H1 (cell line): ENCODE measurements at regions not wholly inside any gene's neighbourhood (a gene's known extent, or its start where the extent isn't known, plus 50 kb on each side); places are given as distances from the start of the nearest gene placed in this dataset.

Experiments used
- CTCF ChIA-PET: fragments of 300-600 bp; sonication (Branson Sonifier 250); formaldehyde crosslinking; loops from one replicate; lab custom pipeline; 2021; ENCODE audit not compliant: partially characterized antibody; lab: Charles Lee
- POLR2A ChIA-PET: fragments of 300-600 bp; sonication (Branson Sonifier 250); formaldehyde crosslinking; loops from one replicate; lab custom pipeline; 2021; ENCODE audit warnings: inconsistent platforms; ENCODE audit not compliant: partially characterized antibody; lab: Charles Lee
- DNase-seq, 2 experiments: peaks; one replicate each; pipeline versions ENCODE4 v3.0.0 to v3.0.0-alpha.2; 2010 to 2022; ENCODE audit warnings: low spot score in 2 of 2, low read depth in 1 of 2, mixed read lengths in 1 of 2
- FAIRE-seq: peaks from 2 replicates; lab custom pipeline; 2011; peaks lifted over from hg19 to GRCh38; lab: Jason Lieb, UNC
- H2AFZ ChIP-seq: 2 replicates; pipeline ENCODE4 v1.8.1; 2012; ENCODE audit warnings: low read length, inconsistent platforms
- H2AK5ac ChIP-seq: 2 replicates; pipeline ENCODE4 v1.6.1; 2013; ENCODE audit warnings: low read depth, low read length
- H2BK120ac ChIP-seq: replicated peaks from 2 replicates; pipeline ENCODE3; 2013; ENCODE audit warnings: low read depth, low read length, inconsistent platforms
- H2BK12ac ChIP-seq: 2 replicates; pipeline ENCODE4 v1.6.1; 2013; ENCODE audit warnings: low read depth, low read length
- H2BK15ac ChIP-seq: 2 replicates; pipeline ENCODE4 v1.6.1; 2013; ENCODE audit warnings: low read length
- H2BK20ac ChIP-seq: 2 replicates; pipeline ENCODE4 v1.6.1; 2013; ENCODE audit warnings: low read length
- H2BK5ac ChIP-seq: 2 replicates; pipeline ENCODE4 v1.6.1; 2013; ENCODE audit warnings: low read depth, low read length
- H3K14ac ChIP-seq: 2 replicates; pipeline ENCODE4 v1.6.1; 2013; ENCODE audit warnings: inconsistent platforms; ENCODE audit not compliant: insufficient read length
- H3K18ac ChIP-seq: 2 replicates; pipeline ENCODE4 v1.6.1; 2013; ENCODE audit warnings: low read length; ENCODE audit errors: extremely low read depth
- H3K23ac ChIP-seq: 2 replicates; pipeline ENCODE4 v1.6.1; 2013; ENCODE audit warnings: inconsistent platforms; ENCODE audit not compliant: insufficient read length
- H3K23me2 ChIP-seq: 2 replicates; pipeline ENCODE4 v1.6.1; 2013; ENCODE audit warnings: low read depth, low read length
- H3K27ac ChIP-seq: 2 replicates; pipeline ENCODE4 v1.6.1; 2011; ENCODE audit warnings: low read depth, low read length, inconsistent platforms
- H3K27me3 ChIP-seq, 4 experiments: replicated peaks in 1 of 4; 1 replicate in 1 of 4; 2 replicates in 3 of 4; pipeline versions ENCODE4 v1.6.1 to v1.8.1; 2011 to 2013; ENCODE audit warnings: low read length in 3 of 4, mild to moderate bottlenecking in 3 of 4, inconsistent platforms in 2 of 4, mixed read lengths in 2 of 4, moderate library complexity in 1 of 4; ENCODE audit not compliant: control insufficient read depth in 3 of 4, insufficient read depth in 3 of 4; ENCODE audit errors: extremely low read depth in 1 of 4
- H3K36me3 ChIP-seq, 4 experiments: 2 replicates each; pipeline versions ENCODE4 v1.6.1 to v1.8.1; 2011 to 2013; ENCODE audit warnings: mild to moderate bottlenecking in 4 of 4, low read length in 3 of 4, moderate library complexity in 2 of 4, control low read depth in 1 of 4, inconsistent platforms in 1 of 4; ENCODE audit not compliant: insufficient read depth in 4 of 4, control insufficient read depth in 2 of 4
- H3K4ac ChIP-seq: replicated peaks from 2 replicates; pipeline ENCODE3; 2013; ENCODE audit warnings: low read length, low read depth, mixed read lengths, inconsistent platforms; ENCODE audit not compliant: insufficient read length
- H3K4me1 ChIP-seq, 4 experiments: replicated peaks in 1 of 4; 1 replicate in 1 of 4; 2 replicates in 3 of 4; pipeline versions ENCODE4 v1.6.1 to v1.8.1; 2011 to 2013; ENCODE audit warnings: low read length in 3 of 4, inconsistent platforms in 2 of 4, mixed read lengths in 1 of 4; ENCODE audit not compliant: insufficient read depth in 4 of 4, control insufficient read depth in 3 of 4
- H3K4me2 ChIP-seq, 2 experiments: 2 replicates each; pipeline versions ENCODE4 v1.6.1 to v1.8.1; 2011 to 2013; ENCODE audit warnings: low read depth in 2 of 2, low read length in 2 of 2, control low read depth in 1 of 2, inconsistent platforms in 1 of 2, mild to moderate bottlenecking in 1 of 2; ENCODE audit not compliant: insufficient read depth in 1 of 2
- H3K4me3 ChIP-seq, 4 experiments: fragments of 200-600, 300-600 bp in 1 of 4; sonication (generic), shearing (Covaris generic), sonication (Bioruptor Twin) in 1 of 4; 2 replicates each; pipeline versions ENCODE4 v1.5.1 to v1.8.1; 2011 to 2016; ENCODE audit warnings: low read length in 4 of 4, low read depth in 3 of 4, control low read depth in 2 of 4, inconsistent platforms in 2 of 4, mild to moderate bottlenecking in 2 of 4, mixed read lengths in 1 of 4, moderate library complexity in 1 of 4; ENCODE audit not compliant: insufficient read depth in 2 of 4; ENCODE audit errors: extremely low read depth in 1 of 4
- H3K56ac ChIP-seq: replicated peaks from 2 replicates; pipeline ENCODE3; 2013; ENCODE audit warnings: low read depth, mild to moderate bottlenecking, mixed read lengths, low read length, inconsistent platforms; ENCODE audit not compliant: insufficient read length
- H3K79me1 ChIP-seq: 2 replicates; pipeline ENCODE4 v1.6.1; 2013; ENCODE audit warnings: low read depth, low read length, control low read depth
- H3K79me2 ChIP-seq, 2 experiments: 2 replicates each; pipeline versions ENCODE4 v1.6.1 to v1.8.1; 2012 to 2013; ENCODE audit warnings: low read length in 2 of 2, mild to moderate bottlenecking in 2 of 2, inconsistent platforms in 1 of 2; ENCODE audit not compliant: insufficient read depth in 2 of 2, control insufficient read depth in 1 of 2
- H3K9ac ChIP-seq, 4 experiments: replicated peaks in 1 of 4; 1 replicate in 1 of 4; 2 replicates in 3 of 4; pipeline versions ENCODE4 v1.6.1 to v1.8.1; 2011 to 2013; ENCODE audit warnings: low read depth in 3 of 4, low read length in 3 of 4, control low read depth in 2 of 4, mild to moderate bottlenecking in 2 of 4, moderate library complexity in 2 of 4, inconsistent platforms in 1 of 4; ENCODE audit errors: extremely low read depth in 1 of 4
- H3K9me3 ChIP-seq, 2 experiments: 2 replicates each; pipeline versions ENCODE4 v1.6.1 to v1.8.1; 2012 to 2013; ENCODE audit warnings: mild to moderate bottlenecking in 2 of 2, moderate library complexity in 2 of 2, control low read depth in 1 of 2, inconsistent platforms in 1 of 2, low read depth in 1 of 2, low read length in 1 of 2, mixed read lengths in 1 of 2; ENCODE audit not compliant: insufficient read depth in 2 of 2
- H4K20me1 ChIP-seq, 2 experiments: replicated peaks in 1 of 2; 2 replicates each; pipeline versions ENCODE3 to v1.8.1; 2011 to 2013; ENCODE audit warnings: inconsistent platforms in 2 of 2, low read length in 2 of 2, mild to moderate bottlenecking in 1 of 2; ENCODE audit not compliant: insufficient read depth in 2 of 2, control insufficient read depth in 1 of 2
- H4K5ac ChIP-seq: 2 replicates; pipeline ENCODE4 v1.6.1; 2013; ENCODE audit warnings: low read length, low read depth, mixed read lengths, inconsistent platforms; ENCODE audit not compliant: insufficient read length
- H4K8ac ChIP-seq: 2 replicates; pipeline ENCODE4 v1.8.0; 2013; ENCODE audit warnings: mild to moderate bottlenecking, moderate library complexity, low read length, inconsistent platforms; ENCODE audit not compliant: insufficient read depth; ENCODE audit errors: extremely low read depth
- H4K91ac ChIP-seq: replicated peaks from 2 replicates; pipeline ENCODE3; 2013; ENCODE audit warnings: low read length, mixed read lengths, inconsistent platforms; ENCODE audit not compliant: insufficient read length
- BCL11A ChIP-seq, 2 experiments: IDR thresholded peaks; one replicate each; pipeline ENCODE4 v1.6.1; 2011; ENCODE audit warnings: low read depth in 2 of 2, low read length in 2 of 2, mild to moderate bottlenecking in 2 of 2
- FOSL1 ChIP-seq: IDR thresholded peaks from 2 replicates; pipeline ENCODE4 v1.6.1; 2011; ENCODE audit warnings: mild to moderate bottlenecking, low read depth, low read length, moderate library complexity; ENCODE audit not compliant: insufficient read depth
- GABPA ChIP-seq: IDR thresholded peaks from 2 replicates; pipeline ENCODE4 v1.6.1; 2011; ENCODE audit warnings: mild to moderate bottlenecking, low read length, moderate library complexity, borderline replicate concordance; ENCODE audit not compliant: insufficient read depth
- JUND ChIP-seq: IDR thresholded peaks from 2 replicates; pipeline ENCODE4 v1.6.1; 2011; ENCODE audit warnings: mild to moderate bottlenecking, improper control_type of control experiment, low read length
- NANOG ChIP-seq: IDR thresholded peaks from 2 replicates; pipeline ENCODE4 v1.6.1; 2011; ENCODE audit warnings: low read length, low read depth, mild to moderate bottlenecking, inconsistent platforms; ENCODE audit not compliant: insufficient read depth, poor library complexity, severe bottlenecking
- PHF8 ChIP-seq: fragments of 200-600 bp; sonication (generic); conservative IDR thresholded peaks from 2 replicates; pipeline ENCODE4 v1.7.1; 2012; ENCODE audit warnings: low read depth, mild to moderate bottlenecking, inconsistent platforms, low read length, moderate library complexity
- POU5F1 ChIP-seq: IDR thresholded peaks from 2 replicates; pipeline ENCODE4 v1.6.1; 2011; ENCODE audit warnings: low read depth, mild to moderate bottlenecking, low read length, moderate library complexity
- RAD21 ChIP-seq, 2 experiments: IDR thresholded peaks in 1 of 2; conservative IDR thresholded peaks in 1 of 2; 2 replicates each; pipeline ENCODE4 v1.6.1; 2011; ENCODE audit warnings: low read depth in 2 of 2, low read length in 2 of 2, improper control_type of control experiment in 1 of 2, inconsistent platforms in 1 of 2, mild to moderate bottlenecking in 1 of 2, moderate library complexity in 1 of 2
- SIRT6 ChIP-seq: IDR thresholded peaks from one replicate; pipeline ENCODE4 v1.7.1; 2012; ENCODE audit warnings: low read length, inconsistent platforms
- WGBS, 2 experiments: shearing (Covaris generic) in 1 of 2; methylation state at CpG; one replicate each; pipeline versions ENCODE4 v1.1.6 to v1.1.7; 2013 to 2015; ENCODE audit warnings: low lambda C conversion rate in 2 of 2, mixed read lengths in 2 of 2, inconsistent platforms in 1 of 2, low coverage in 1 of 2, missing lambda C conversion rate in 1 of 2; ENCODE audit not compliant: insufficient replicate concordance in 2 of 2, insufficient coverage in 1 of 2, insufficient read length in 1 of 2; ENCODE audit errors: extremely low coverage in 1 of 2, missing lambda C conversion rate in 1 of 2; 5-methylcytosine and 5-hydroxymethylcytosine counted together

DNA sequence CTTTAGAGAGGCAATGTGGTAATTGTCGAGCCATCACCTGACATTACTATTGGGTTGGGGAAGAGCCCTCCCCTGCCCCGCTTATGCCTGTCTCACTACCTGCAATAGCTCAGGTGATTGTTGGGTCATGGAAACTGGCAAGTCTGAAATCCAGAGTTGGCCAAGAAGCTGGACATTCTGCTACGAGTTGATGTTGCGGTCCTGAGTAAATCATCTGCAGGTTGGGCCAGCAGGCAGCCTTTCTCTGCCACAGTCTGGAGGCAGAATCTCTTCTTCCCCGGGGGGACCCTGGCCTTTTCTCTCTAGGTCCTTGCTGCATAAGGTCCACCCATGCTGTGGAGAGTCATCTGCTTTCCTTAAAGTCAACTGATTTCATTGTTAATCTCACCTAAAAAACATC, 142.4 kb downstream of the THBS2 start:
- Histone ChIP-seq H4K5ac (no peak overlapping the region), H3K36me3 (no peaks in the 10 kb centered on the region), H3K4me2 (no peak overlapping the region), H3K9ac (no peak overlapping the region), H3K4me1 (peaks cover 0 to 16% (median 4%) of the 10 kb centered on the region in 4 experiments; a peak in 3 of 7 replicates), H3K56ac (no peak overlapping the region), H3K4ac (no peak overlapping the region), H3K27ac (no peak overlapping the region), H3K27me3 (no peaks in the 10 kb centered on the region; a peak in 1 of 7 replicates), H2AFZ (no peak overlapping the region), H3K14ac (no peak overlapping the region), H2BK5ac (no peak overlapping the region), H2BK120ac (no peak overlapping the region), H3K79me1 (no peaks in the 10 kb centered on the region), H2AK5ac (no peak overlapping the region), H3K23me2 (no peaks in the 10 kb centered on the region), H4K91ac (no peak overlapping the region), H3K23ac (no peak overlapping the region), H3K9me3 (peaks cover 12 to 16% of the 10 kb centered on the region in 2 experiments; a peak in 3 of 4 replicates), H3K4me3 (no peak overlapping the region), H2BK20ac (no peak overlapping the region), H3K18ac (no peak overlapping the region), H3K79me2 (no peaks in the 10 kb centered on the region), H4K8ac (no peak overlapping the region), H2BK12ac (no peak overlapping the region), H4K20me1 (no peaks in the 10 kb centered on the region), H2BK15ac (no peak overlapping the region)
- POLR2A ChIA-PET: no interaction called here
- DNase-seq: no peak
- no peak for FAIRE-seq
- 91% methylated on average over 5 of the region's 5 CpGs; no CpG with 5 or more reads in 1 of the 2 experiments for WGBS, 2 experiments
- CTCF ChIA-PET: interaction anchor here (0.8 kb wide), 1 partner anchor 11 kb away, joined by 4 read pairs; no protein-coding TSS in a partner anchor
- no peak for TF ChIP-seq FOSL1
- no peak for TF ChIP-seq JUND
- TF ChIP-seq PHF8: no peak
- TF ChIP-seq NANOG: no peak
- no peak for TF ChIP-seq BCL11A (IDR thresholded peaks at IDR 0.05; ENCODE audit: low read depth in 2 of 2, low read length in 2 of 2)
- no peak for TF ChIP-seq SIRT6
- no peak for TF ChIP-seq GABPA
- no peak for TF ChIP-seq POU5F1
- TF ChIP-seq RAD21 (IDR thresholded peaks at IDR 0.05 in 1 of 2, conservative IDR thresholded peaks at IDR 0.05 in 1 of 2; ENCODE audit: low read depth in 2 of 2, low read length in 2 of 2): no peak
